Neural cell (in vitro differentiated cells): ENCODE measurements at regions not wholly inside any gene's neighbourhood (a gene's known extent, or its start where the extent isn't known, plus 50 kb on each side); places are given as distances from the start of the nearest gene placed in this dataset.

Experiments used
- H2AFZ ChIP-seq: fragments of 200-600, 300-800 bp; sonication (generic), shearing (Covaris generic); 2 replicates; pipeline ENCODE4 v1.6.0; 2014; ENCODE audit warnings: low read depth, mild to moderate bottlenecking, antibody characterized with exemption, low read length, moderate library complexity
- H3F3A ChIP-seq: fragments of 200-600 bp; shearing (Covaris generic); 2 replicates; pipeline ENCODE4 v1.6.1; 2016; ENCODE audit warnings: mild to moderate bottlenecking, moderate library complexity, mixed read lengths, antibody characterized with exemption, low read length; ENCODE audit not compliant: insufficient read depth, poor library complexity, severe bottlenecking
- H3K27ac ChIP-seq: fragments of 200-600, 300-800 bp; sonication (generic), shearing (Covaris generic); 2 replicates; pipeline ENCODE4 v1.5.1; 2014; ENCODE audit warnings: mild to moderate bottlenecking, low read length, moderate library complexity
- H3K27me3 ChIP-seq: fragments of 300-800, 200-600 bp; sonication (generic), shearing (Covaris generic); 2 replicates; pipeline ENCODE4 v1.6.0; 2014; ENCODE audit warnings: mild to moderate bottlenecking, low read depth, low read length, moderate library complexity; ENCODE audit not compliant: insufficient read depth
- H3K36me3 ChIP-seq: fragments of 300-800, 200-600 bp; sonication (generic), shearing (Covaris generic); 2 replicates; pipeline ENCODE4 v1.5.1; 2014; ENCODE audit warnings: mild to moderate bottlenecking, antibody characterized with exemption, low read length, moderate library complexity; ENCODE audit not compliant: insufficient read depth
- H3K4me2 ChIP-seq: fragments of 300-800, 200-600 bp; sonication (generic), shearing (Covaris generic); 2 replicates; pipeline ENCODE4 v1.6.0; 2014; ENCODE audit warnings: mild to moderate bottlenecking, low read length
- H3K4me3 ChIP-seq: fragments of 300-800, 200-600 bp; sonication (generic), shearing (Covaris generic); 2 replicates; pipeline ENCODE4 v1.5.1; 2014; ENCODE audit warnings: mild to moderate bottlenecking, low read length, moderate library complexity
- H3K79me2 ChIP-seq: fragments of 200-600 bp; shearing (Covaris generic); replicated peaks from 2 replicates; pipeline ENCODE4 v1.6.0; 2014; ENCODE audit warnings: mild to moderate bottlenecking, low read length, moderate library complexity; ENCODE audit not compliant: insufficient read depth
- H3K9ac ChIP-seq: fragments of 300-800, 200-600 bp; sonication (generic), shearing (Covaris generic); 2 replicates; pipeline ENCODE4 v1.6.1; 2016; ENCODE audit warnings: mild to moderate bottlenecking, low read length, mixed read lengths
- H3K9me2 ChIP-seq: fragments of 200-600 bp; shearing (Covaris generic); 2 replicates; pipeline ENCODE4 v1.6.1; 2016; ENCODE audit warnings: mild to moderate bottlenecking, low read length, mixed read lengths; ENCODE audit not compliant: insufficient read depth
- H3K9me3 ChIP-seq: fragments of 200-600, 300-800 bp; sonication (generic), shearing (Covaris generic); 2 replicates; pipeline ENCODE4 v1.6.1; 2016; ENCODE audit warnings: mild to moderate bottlenecking, mixed run types, low read length, moderate library complexity, mixed read lengths
- H4K20me1 ChIP-seq: fragments of 200-600 bp; shearing (Covaris generic); 2 replicates; pipeline ENCODE4 v1.6.1; 2016; ENCODE audit warnings: mild to moderate bottlenecking, mixed run types; ENCODE audit not compliant: insufficient read depth
- EP300 ChIP-seq: fragments of 450-650 bp; conservative IDR thresholded peaks from 2 replicates; pipeline ENCODE4 v1.6.1; 2014; ENCODE audit warnings: antibody characterized with exemption, mild to moderate bottlenecking, moderate library complexity; ENCODE audit not compliant: poor library complexity, severe bottlenecking
- EZH2 ChIP-seq: fragments of 200-600, 300-800 bp; shearing (Covaris generic), sonication (generic); IDR thresholded peaks from 2 replicates; pipeline ENCODE4 v1.6.1; 2014; ENCODE audit warnings: antibody characterized with exemption, low read length, borderline replicate concordance, mild to moderate bottlenecking; ENCODE audit not compliant: insufficient read depth, poor library complexity, severe bottlenecking
- MXI1 ChIP-seq: fragments of 450-650 bp; conservative IDR thresholded peaks from 2 replicates; pipeline ENCODE4 v1.6.1; 2014; ENCODE audit warnings: antibody characterized with exemption, mild to moderate bottlenecking; ENCODE audit not compliant: poor library complexity, severe bottlenecking
- POLR2AphosphoS5 ChIP-seq: IDR thresholded peaks from 2 replicates; pipeline ENCODE4 v1.6.1; 2012
- RAD21 ChIP-seq: fragments of 450-650 bp; conservative IDR thresholded peaks from 2 replicates; pipeline ENCODE4 v1.6.1; 2014; ENCODE audit warnings: antibody characterized with exemption, mild to moderate bottlenecking, moderate library complexity
- SMC3 ChIP-seq: fragments of 450-650 bp; conservative IDR thresholded peaks from 2 replicates; pipeline ENCODE4 v1.6.1; 2014; ENCODE audit warnings: antibody characterized with exemption, mild to moderate bottlenecking, moderate library complexity; ENCODE audit not compliant: poor library complexity
- TAF1 ChIP-seq: IDR thresholded peaks from 2 replicates; pipeline ENCODE4 v1.6.1; 2012; ENCODE audit warnings: low read depth
- TF ChIP-seq, protein P1 (sequence below): fragments of 450-650 bp; IDR thresholded peaks from 2 replicates; pipeline ENCODE4 v1.5.1; 2014; ENCODE audit warnings: antibody characterized with exemption, mild to moderate bottlenecking, moderate library complexity; ENCODE audit not compliant: poor library complexity, severe bottlenecking
- TF ChIP-seq, protein P2 (sequence below): IDR thresholded peaks from 2 replicates; pipeline ENCODE4 v1.6.1; 2012; ENCODE audit warnings: borderline replicate concordance

DNA sequence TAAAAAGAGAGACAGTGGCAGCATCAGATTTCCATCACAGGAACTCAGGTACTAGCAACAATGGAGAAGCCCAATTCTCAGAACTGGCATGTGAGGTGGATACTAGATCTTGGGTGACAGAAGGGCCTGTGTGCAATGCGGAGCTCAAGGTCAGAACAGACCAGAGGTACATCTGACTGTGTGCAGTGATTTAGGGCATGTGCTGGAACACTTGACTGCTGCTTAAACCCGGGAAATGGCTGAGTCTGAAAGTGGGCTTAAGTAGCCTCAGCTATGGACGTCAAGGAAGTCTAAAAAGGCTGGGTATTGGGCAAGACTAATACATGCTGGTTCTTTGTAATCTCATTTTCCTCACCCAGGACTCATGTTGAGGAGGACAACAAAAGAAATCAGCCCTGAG is 182.2 kb downstream of the LACC1 start:
- no peaks in the 10 kb centered on the region for H3K9me2 ChIP-seq
- TF ChIP-seq EP300 = no peak
- TF ChIP-seq RAD21 = no peak
- no peak for TF ChIP-seq MXI1
- TF ChIP-seq, protein P1, sequence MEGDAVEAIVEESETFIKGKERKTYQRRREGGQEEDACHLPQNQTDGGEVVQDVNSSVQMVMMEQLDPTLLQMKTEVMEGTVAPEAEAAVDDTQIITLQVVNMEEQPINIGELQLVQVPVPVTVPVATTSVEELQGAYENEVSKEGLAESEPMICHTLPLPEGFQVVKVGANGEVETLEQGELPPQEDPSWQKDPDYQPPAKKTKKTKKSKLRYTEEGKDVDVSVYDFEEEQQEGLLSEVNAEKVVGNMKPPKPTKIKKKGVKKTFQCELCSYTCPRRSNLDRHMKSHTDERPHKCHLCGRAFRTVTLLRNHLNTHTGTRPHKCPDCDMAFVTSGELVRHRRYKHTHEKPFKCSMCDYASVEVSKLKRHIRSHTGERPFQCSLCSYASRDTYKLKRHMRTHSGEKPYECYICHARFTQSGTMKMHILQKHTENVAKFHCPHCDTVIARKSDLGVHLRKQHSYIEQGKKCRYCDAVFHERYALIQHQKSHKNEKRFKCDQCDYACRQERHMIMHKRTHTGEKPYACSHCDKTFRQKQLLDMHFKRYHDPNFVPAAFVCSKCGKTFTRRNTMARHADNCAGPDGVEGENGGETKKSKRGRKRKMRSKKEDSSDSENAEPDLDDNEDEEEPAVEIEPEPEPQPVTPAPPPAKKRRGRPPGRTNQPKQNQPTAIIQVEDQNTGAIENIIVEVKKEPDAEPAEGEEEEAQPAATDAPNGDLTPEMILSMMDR = no peak
- no peak for TF ChIP-seq TAF1
- no peak for TF ChIP-seq EZH2
- TF ChIP-seq, protein P2, sequence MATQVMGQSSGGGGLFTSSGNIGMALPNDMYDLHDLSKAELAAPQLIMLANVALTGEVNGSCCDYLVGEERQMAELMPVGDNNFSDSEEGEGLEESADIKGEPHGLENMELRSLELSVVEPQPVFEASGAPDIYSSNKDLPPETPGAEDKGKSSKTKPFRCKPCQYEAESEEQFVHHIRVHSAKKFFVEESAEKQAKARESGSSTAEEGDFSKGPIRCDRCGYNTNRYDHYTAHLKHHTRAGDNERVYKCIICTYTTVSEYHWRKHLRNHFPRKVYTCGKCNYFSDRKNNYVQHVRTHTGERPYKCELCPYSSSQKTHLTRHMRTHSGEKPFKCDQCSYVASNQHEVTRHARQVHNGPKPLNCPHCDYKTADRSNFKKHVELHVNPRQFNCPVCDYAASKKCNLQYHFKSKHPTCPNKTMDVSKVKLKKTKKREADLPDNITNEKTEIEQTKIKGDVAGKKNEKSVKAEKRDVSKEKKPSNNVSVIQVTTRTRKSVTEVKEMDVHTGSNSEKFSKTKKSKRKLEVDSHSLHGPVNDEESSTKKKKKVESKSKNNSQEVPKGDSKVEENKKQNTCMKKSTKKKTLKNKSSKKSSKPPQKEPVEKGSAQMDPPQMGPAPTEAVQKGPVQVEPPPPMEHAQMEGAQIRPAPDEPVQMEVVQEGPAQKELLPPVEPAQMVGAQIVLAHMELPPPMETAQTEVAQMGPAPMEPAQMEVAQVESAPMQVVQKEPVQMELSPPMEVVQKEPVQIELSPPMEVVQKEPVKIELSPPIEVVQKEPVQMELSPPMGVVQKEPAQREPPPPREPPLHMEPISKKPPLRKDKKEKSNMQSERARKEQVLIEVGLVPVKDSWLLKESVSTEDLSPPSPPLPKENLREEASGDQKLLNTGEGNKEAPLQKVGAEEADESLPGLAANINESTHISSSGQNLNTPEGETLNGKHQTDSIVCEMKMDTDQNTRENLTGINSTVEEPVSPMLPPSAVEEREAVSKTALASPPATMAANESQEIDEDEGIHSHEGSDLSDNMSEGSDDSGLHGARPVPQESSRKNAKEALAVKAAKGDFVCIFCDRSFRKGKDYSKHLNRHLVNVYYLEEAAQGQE = no peak
- TF ChIP-seq SMC3 = no peak
- no peak for TF ChIP-seq POLR2AphosphoS5
- no peaks in the 10 kb centered on the region for H3K79me2 ChIP-seq
- H4K20me1 ChIP-seq = no peaks in the 10 kb centered on the region
- no peaks in the 10 kb centered on the region for H3F3A ChIP-seq
- no peaks in the 10 kb centered on the region for H3K36me3 ChIP-seq
- H3K9ac ChIP-seq = no peak overlapping the region
- no peak overlapping the region for H3K4me2 ChIP-seq
- H3K27ac ChIP-seq = no peak overlapping the region
- H3K9me3 ChIP-seq = no peaks in the 10 kb centered on the region
- H2AFZ ChIP-seq = no peak overlapping the region
- no peaks in the 10 kb centered on the region for H3K27me3 ChIP-seq
- no peak overlapping the region for H3K4me3 ChIP-seq

DNA sequence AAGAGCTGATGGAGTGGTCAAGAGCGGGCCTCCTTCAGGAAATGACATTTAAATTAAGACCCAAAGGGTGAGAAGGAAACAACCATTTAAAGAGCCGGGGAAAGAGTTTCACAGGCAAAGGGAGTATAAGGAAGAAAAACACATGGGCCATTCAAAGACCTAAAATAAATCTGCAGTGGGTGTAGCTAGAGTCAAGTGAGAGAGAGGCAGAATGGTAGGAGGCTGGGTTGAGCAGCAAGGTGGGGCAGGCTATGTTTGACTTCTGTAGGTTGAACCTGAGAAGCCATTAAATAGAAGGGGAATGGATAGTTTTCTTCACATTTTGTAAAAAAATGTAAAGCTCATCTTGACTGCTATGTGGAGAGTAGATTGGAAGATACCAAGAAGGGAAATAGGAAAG is 183.8 kb downstream of the LACC1 start:
- no peaks in the 10 kb centered on the region for H3K79me2 ChIP-seq
- no peak overlapping the region for H3K4me3 ChIP-seq
- no peak overlapping the region for H3K4me2 ChIP-seq
- H3K9me2 ChIP-seq = no peaks in the 10 kb centered on the region
- no peak overlapping the region for H3K9ac ChIP-seq
- no peaks in the 10 kb centered on the region for H4K20me1 ChIP-seq
- no peaks in the 10 kb centered on the region for H3K9me3 ChIP-seq
- no peak overlapping the region for H2AFZ ChIP-seq
- H3K27ac ChIP-seq = no peak overlapping the region
- no peaks in the 10 kb centered on the region for H3K36me3 ChIP-seq
- no peaks in the 10 kb centered on the region for H3K27me3 ChIP-seq
- H3F3A ChIP-seq = no peaks in the 10 kb centered on the region
- TF ChIP-seq, protein P2 = no peak
- TF ChIP-seq RAD21 = no peak
- no peak for TF ChIP-seq EZH2
- no peak for TF ChIP-seq EP300
- no peak for TF ChIP-seq MXI1
- TF ChIP-seq, protein P1 = no peak
- no peak for TF ChIP-seq TAF1
- no peak for TF ChIP-seq SMC3
- no peak for TF ChIP-seq POLR2AphosphoS5
